GM18520 (cell line): ENCODE measurements at regions not wholly inside any gene's neighbourhood (a gene's known extent, or its start where the extent isn't known, plus 50 kb on each side); places are given as distances from the start of the nearest gene placed in this dataset.

Experiments used
- ATAC-seq: cut with Tn5 transposase; IDR thresholded peaks from one replicate; pipeline ENCODE4 v1.9.1; 2021; ENCODE audit not compliant: unreplicated experiment

DNA sequence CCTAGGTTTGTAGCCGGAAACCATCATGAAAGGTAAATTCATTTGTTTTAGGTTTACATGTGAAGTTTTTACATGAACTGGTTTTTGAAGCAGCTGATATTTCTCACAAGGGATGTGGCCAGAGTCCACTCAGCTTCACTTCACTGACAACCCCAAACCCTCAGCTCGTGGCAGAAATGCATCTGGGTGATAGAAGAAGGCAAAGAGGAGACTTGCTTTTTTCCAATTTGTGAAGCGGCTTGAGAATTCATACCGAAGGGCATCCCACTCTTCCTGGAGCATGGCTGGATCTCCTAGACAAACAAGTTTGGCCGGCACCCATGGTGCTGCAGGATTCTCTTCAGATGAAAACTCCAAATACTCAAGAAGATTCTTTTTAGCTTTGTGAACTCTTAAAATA is 392.8 kb upstream of the CNR1 start:
- ATAC-seq, result no peak

GRCh38 chr6:88556663-88557062 is 390.5 kb upstream of the CNR1 start:
- no peak for ATAC-seq

- no peak for ATAC-seq
Measured at GRCh38 chr6:88548891-88549505, 382.9 kb upstream of the CNR1 start.

DNA sequence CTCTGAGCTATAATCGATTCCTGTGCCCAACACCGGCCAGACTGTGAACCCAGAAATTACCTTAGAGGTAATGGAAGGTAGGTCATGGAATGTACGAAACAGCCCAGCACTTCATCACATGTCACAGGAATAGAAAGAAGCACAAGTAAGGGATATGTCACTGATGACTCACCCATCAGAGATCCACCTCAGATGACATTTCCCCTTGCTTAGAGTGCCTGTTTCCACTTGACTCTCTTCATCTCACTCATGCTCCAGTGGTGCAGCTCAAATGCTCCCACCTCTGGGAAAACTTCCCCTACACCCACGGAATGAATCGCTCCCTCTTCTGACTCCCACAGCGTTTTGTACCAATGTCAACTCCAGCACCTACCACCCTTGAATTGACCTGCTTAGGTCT is 381.6 kb upstream of the CNR1 start:
- ATAC-seq, result no peak

GRCh38 chr6:88545991-88546390 is 379.8 kb upstream of the CNR1 start:
- ATAC-seq, result no peak

DNA sequence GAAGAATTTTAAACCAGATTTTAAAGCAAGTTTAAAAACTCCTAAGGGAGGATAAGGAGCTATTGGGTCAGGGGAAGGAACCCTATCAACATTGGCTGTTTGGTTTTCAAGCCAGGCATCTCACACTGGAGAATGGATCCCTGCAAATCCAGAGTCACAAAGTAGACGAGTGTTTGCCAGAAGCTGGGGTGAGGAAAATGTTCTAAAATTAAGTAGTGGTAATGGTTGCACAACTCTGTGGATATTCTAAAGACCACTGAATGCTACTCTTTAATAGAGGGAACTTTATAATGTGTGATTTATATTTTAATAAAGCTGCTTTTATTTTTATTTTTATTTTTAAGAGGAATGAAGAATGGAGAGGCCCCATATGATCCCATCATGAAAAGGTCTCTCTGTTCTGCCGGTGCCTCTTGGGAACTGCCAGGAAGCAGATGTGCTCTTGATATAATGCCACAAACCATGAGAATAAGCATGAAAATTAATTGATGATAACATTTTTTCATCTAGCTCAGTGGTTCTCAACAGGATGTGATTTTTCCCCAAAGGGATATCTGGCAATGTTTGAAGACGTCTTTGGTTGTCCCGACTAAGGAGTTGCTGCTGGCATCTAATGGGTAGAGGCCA is 379.0 kb upstream of the CNR1 start:
- ATAC-seq, result no peak

DNA sequence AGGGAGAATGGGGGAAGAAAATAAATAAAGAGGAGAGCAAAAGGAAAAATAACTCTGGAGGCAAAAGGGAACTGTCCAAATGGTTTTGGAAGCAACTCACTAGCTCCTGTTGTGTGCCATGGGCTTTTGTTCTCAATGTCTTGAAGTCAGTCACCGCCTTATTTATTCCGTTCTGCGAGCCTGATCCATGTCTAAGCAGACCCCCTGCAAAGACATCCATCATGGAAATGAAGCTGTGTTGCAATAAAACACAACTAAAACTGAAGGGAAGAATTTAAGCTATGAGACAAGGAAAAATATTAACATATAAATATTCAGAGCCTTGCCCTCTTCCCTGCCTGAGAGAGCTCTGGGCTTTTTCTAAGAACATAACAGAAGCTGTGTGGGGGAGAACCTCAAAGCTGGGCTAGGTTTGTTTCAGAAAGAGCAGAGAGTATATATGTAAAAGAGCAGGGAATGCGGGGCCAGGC is 373.2 kb upstream of the CNR1 start:
- no peak for ATAC-seq

- ATAC-seq, result no peak
Measured at GRCh38 chr6:88538840-88539239, 372.7 kb upstream of the CNR1 start.

DNA sequence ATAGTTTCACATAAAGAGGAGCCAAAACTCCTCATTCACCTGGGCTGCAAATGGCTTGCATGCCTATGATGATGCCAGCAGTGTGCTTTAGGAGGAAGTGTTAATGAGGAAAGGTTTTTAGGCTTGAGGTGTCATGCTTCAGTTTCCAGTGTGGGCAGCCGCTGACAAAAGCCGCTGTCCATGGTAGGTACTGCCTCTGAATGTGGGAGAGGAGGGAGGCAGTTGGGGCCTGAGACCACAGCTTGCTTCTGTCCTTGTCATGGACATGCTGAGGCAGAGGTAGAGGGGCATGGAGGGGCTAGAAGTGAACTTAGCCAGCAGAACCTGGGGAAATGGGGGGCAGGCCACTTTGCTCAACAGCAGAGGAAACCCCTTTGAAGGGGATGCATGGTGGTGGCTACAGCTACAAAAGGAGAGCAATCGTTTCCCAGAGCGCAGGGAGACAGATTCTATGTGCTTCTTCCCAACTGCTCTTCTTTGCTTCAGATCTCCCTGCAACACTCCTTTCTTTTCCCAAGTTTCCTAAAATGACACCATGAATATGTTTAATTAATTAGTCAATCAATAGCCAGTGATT is 372.1 kb upstream of the CNR1 start:
- no peak for ATAC-seq

- ATAC-seq, result no peak
Measured at GRCh38 chr6:88536071-88536625, 370.0 kb upstream of the CNR1 start.

DNA sequence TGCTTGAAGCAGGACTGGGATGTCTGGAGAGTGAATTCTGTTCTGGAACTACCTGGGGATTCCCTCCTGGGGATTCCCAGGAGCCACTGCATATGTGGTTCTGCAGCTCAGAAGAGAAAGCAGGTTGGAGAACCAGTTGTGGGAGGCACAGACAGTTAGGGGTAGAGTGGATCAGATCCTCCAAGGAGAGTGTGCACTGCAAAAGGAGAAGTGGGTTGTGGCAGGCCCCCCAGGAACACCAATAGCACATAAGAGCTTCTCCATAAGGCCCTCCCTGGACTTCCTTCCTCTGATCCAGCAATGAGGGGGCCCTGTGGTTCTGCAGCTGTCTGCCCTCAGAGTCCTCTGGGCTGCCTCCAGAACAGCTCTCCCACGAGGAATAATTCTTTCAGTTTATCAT is 369.2 kb upstream of the CNR1 start:
- no peak for ATAC-seq

DNA sequence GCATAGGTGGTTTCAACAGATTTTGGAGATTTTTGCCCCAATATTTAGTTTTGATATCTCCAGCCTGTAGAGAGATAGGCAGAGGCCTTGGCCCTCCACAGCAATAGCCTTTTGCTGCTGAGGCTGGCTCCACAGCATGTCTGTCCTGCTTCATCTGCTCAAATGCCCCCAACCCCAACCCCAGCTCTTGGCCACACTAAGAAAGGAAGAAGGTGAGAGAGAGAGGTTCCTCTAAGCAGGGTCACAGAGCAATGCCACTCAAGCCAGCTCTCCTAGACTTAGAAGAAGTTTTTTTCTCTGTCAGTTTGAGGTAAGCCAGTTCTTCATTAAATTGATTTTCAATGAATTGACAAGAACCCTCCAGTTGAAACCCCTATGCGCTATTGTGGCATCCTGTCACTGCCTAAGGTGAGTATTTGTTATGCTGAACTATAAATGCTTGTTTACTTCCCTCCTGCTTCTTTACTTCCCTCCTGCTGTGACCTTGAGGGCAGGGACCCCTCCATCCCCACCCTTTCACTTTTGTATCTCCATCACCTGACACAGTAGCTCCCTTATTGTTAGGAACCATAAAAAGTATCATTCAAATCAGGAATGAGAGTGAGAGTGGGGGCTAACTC is 366.2 kb upstream of the CNR1 start:
- no peak for ATAC-seq

DNA sequence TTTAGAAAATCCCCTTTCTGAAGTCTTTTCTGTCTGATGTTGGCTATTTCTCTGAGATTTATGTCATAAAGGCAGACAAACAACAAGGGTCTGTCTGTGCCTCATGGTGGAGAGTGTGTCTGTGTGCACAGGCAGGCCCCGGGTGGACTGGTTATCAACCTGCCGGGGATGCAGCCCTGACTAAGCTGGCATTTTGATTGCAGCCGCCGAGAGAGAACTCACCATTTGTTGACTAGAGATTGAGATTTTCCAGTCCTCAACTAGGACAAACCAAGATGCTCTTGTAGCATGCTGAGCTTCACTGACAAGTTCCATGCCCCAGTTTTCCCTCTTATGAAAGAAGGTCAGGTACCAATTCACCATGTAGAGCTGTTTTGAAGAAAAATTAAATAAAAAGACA is 363.6 kb upstream of the CNR1 start:
- no peak for ATAC-seq

DNA sequence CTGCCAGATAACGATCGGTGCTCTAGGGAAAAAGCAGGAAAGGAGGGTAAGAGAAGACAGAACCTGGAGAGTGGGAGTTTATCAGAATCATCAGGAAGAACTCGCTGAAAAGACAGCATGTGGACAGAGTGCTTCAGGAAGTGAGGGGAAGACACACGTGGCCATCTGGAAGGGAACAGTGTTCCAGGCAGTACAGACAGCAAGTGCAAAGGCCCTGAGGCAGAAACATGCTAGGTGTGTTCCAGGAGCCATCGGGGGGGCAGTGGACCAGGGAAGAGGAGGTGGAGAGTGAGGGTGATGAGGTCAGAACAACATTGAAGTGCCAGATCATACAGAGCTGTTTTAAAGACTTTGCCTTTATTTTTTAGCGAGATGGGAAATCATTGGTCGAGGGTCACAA is 354.3 kb upstream of the CNR1 start:
- no peak for ATAC-seq

- ATAC-seq, result no peak
Measured at GRCh38 chr6:88520017-88520338, 353.8 kb upstream of the CNR1 start.

DNA sequence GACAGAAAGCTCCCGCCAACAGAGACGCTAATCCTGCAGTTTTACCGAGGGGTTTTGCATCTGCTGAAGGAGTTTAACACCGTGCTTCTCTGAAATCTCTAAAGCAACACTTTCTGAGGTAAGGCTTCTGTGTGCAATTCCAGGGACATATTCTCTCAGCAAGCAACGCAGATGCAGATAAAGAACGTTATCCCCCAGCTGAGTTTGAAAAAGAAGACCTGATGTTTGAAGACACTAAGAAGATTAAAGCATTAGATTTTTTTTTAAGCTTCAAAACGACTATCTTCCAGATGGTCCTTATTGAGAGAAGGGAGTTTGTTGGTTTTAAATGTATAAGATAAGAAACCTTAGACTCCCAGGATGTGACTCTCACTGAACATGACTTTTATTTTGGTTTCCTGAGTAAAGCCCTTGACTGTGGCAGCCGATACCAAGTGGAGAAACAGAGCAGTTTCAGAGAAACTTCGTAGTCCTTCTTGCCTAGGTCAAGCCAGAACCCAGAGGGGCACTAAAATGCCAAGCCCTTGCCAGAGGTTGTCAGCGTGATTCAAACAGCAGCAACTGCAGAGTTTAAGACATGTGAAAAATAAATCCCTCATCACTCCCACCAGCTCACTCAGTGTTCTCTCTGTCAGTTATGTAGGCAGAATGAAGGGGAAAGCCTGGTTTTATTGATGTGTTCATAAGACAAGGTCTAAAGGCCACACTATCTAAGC is 353.3 kb upstream of the CNR1 start:
- ATAC-seq, result no peak

- no peak for ATAC-seq
Measured at GRCh38 chr6:88517737-88518136, 351.6 kb upstream of the CNR1 start.

GRCh38 chr6:88513920-88514319 is 347.8 kb upstream of the CNR1 start:
- no peak for ATAC-seq

GRCh38 chr6:88513471-88513870 is 347.3 kb upstream of the CNR1 start:
- ATAC-seq, result no peak

DNA sequence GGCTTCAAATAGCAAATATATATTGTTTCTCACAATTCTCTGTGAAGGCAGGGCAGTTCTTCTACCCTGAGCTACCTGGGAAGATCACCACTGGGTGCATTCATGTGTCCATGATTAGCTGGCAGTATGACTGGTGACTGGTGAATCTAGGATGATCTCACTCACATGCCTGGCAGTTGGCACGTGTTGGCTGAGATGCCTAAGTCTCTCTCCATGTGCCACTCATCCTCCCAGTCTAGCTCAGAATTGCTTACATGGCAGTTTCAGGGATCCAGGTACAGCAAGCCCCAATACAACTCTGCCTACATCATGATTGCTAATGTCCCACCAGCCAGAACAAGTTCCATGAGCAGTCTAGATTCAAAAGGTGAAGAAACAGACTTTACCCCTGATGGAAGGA is 346.8 kb upstream of the CNR1 start:
- no peak for ATAC-seq

- ATAC-seq, result no peak
Measured at GRCh38 chr6:88502391-88502790, 336.2 kb upstream of the CNR1 start.
